ENCODE measurements at regions not wholly inside any gene's neighbourhood (a gene's known extent, or its start where the extent isn't known, plus 50 kb on each side); places are given as distances from the start of the nearest gene placed in this dataset.

- no peak for TF ChIP-seq POLR2A (IDR thresholded peaks at IDR 0.05)
- TF ChIP-seq EP300 (IDR thresholded peaks at IDR 0.05): no peak
- no peak for TF ChIP-seq CTCF (IDR thresholded peaks at IDR 0.05)
Observed at GRCh38 chr5:145441228-145441627, 393.9 kb downstream of the PRELID2 start.

Measured in stomach (tissue), 4 donors.